ENCODE measurements at regions not wholly inside any gene's neighbourhood (a gene's known extent, or its start where the extent isn't known, plus 50 kb on each side); places are given as distances from the start of the nearest gene placed in this dataset.

- TF ChIP-seq TCF12 (IDR thresholded peaks at IDR 0.05; ENCODE audit: low read depth, low read length) (no peak), ZBTB11 (CRISPR knock-in tag; IDR thresholded peaks at IDR 0.05) (no peak), YY1 (IDR thresholded peaks at IDR 0.05; ENCODE audit: low read depth, low read length) (no peak), YBX1 (IDR thresholded peaks at IDR 0.05) (no peak), HCFC1 (IDR thresholded peaks at IDR 0.05; ENCODE audit: low read length) (no peak)
Measured at GRCh38 chr2:66753257-66753656, 318.3 kb downstream of the MEIS1 start (continued).

DNA sequence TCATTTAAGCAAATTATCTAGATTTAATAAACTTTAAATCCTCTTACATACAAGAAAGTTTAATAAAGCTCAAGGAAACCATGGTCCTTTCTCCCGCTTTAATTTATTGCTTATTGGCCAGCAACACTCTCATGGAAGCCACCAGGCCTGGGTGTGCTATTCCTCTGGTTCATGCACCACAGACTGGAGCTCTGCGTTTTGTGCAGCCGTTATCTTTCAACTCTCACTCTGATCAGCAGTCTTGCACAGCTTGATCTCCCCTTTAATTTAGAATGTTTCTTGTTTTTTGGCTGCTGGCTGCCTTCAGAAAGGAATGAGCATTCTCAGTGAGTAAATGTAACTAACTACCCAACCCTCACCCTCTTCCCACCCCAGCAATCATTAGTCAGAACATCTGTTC lies 318.7 kb downstream of the MEIS1 start:
- Histone ChIP-seq H3K9ac (ENCODE audit: control insufficient read depth, insufficient read depth, low read length) (no peak overlapping the region), H3K4me3 (no peak overlapping the region), H3K9me3 (replicated peaks; ENCODE audit: control insufficient read depth, insufficient read depth, low read length) (no peaks in the 10 kb centered on the region), H3K27me3 (replicated peaks in 1 of 2; ENCODE audit: control insufficient read depth in 2 of 2, insufficient read depth in 2 of 2, low read length in 1 of 2) (no peaks in the 10 kb centered on the region), H3K4me2 (ENCODE audit: control insufficient read depth, insufficient read depth) (no peak overlapping the region), H3K79me2 (ENCODE audit: control insufficient read depth, insufficient read depth, low read length) (no peaks in the 10 kb centered on the region), H4K20me1 (ENCODE audit: control insufficient read depth, insufficient read depth) (no peaks in the 10 kb centered on the region), H3K4me1 (ENCODE audit: control insufficient read depth, insufficient read depth, low read length) (no peaks in the 10 kb centered on the region), H2AFZ (ENCODE audit: control insufficient read depth, low read depth, low read length) (no peak overlapping the region), H3K36me3 (ENCODE audit: control insufficient read depth in 2 of 2, insufficient read depth in 2 of 2, low read length in 1 of 2) (no peaks in the 10 kb centered on the region), H3K27ac (ENCODE audit: control insufficient read depth, insufficient read depth) (no peak overlapping the region)
- SMC1A ChIA-PET (ENCODE audit: uncharacterized antibody, unreplicated experiment): interaction anchor here (0.6 to 1.4 kb wide), 2 partner anchors 10 to 796 kb away, joined by 3 read pairs; no protein-coding TSS in a partner anchor
- intact Hi-C loops (cut with micrococcal nuclease; ENCODE audit: unreplicated experiment): no loop called here
- FAIRE-seq (no peak), DNase-seq (ENCODE audit: low read depth, low spot score) (no peak), ATAC-seq (no peak)
- in situ Hi-C loops (cut with MboI): no loop called here
- RAD21 ChIA-PET (ENCODE audit: unreplicated experiment): no interaction called here
- POLR2A ChIA-PET: no interaction called here
- WGBS (ENCODE audit: insufficient coverage, insufficient replicate concordance, low lambda C conversion rate, missing lambda C conversion rate): 0% methylated on average over 3 of the region's 3 CpGs
- CTCF ChIA-PET: no interaction called here
- no peak for TF ChIP-seq BCL11A (IDR thresholded peaks at IDR 0.05; ENCODE audit: low read depth, low read length)
- TF ChIP-seq SMAD5 (IDR thresholded peaks at IDR 0.05; ENCODE audit: low read depth): no peak
- TF ChIP-seq CREM (IDR thresholded peaks at IDR 0.05; ENCODE audit: low read depth): no peak
- no peak for TF ChIP-seq HDAC2 (IDR thresholded peaks at IDR 0.05)
- no peak for TF ChIP-seq DPF2 (IDR thresholded peaks at IDR 0.05)
- no peak for TF ChIP-seq CREB1 (IDR thresholded peaks at IDR 0.05; ENCODE audit: low read depth)
- TF ChIP-seq ZNF274 (IDR thresholded peaks at IDR 0.05; ENCODE audit: insufficient read depth, insufficient read length): no peak
- TF ChIP-seq BACH1 (IDR thresholded peaks at IDR 0.05; ENCODE audit: borderline replicate concordance): no peak
- TF ChIP-seq POU2F2 (IDR thresholded peaks at IDR 0.05; ENCODE audit: borderline replicate concordance, low read depth, low read length): no peak
- TF ChIP-seq CBX5 (IDR thresholded peaks at IDR 0.05; ENCODE audit: low read depth): no peak
- TF ChIP-seq, protein P1, sequence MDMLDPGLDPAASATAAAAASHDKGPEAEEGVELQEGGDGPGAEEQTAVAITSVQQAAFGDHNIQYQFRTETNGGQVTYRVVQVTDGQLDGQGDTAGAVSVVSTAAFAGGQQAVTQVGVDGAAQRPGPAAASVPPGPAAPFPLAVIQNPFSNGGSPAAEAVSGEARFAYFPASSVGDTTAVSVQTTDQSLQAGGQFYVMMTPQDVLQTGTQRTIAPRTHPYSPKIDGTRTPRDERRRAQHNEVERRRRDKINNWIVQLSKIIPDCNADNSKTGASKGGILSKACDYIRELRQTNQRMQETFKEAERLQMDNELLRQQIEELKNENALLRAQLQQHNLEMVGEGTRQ (IDR thresholded peaks at IDR 0.05; ENCODE audit: borderline replicate concordance, low read depth, low read length): no peak
- no peak for TF ChIP-seq ZZZ3 (IDR thresholded peaks at IDR 0.05; ENCODE audit: control insufficient read depth, insufficient read length, low read depth)
- no peak for TF ChIP-seq RB1 (IDR thresholded peaks at IDR 0.05; ENCODE audit: borderline replicate concordance)
- BruUV-seq (replicated peaks): no TSS peak

Data from GM12878 (cell line).